SK-N-SH (cell line): ENCODE measurements at regions not wholly inside any gene's neighbourhood (a gene's known extent, or its start where the extent isn't known, plus 50 kb on each side); places are given as distances from the start of the nearest gene placed in this dataset.
A peak's percentile ranks its signal among the peaks of the same experiment; 100 is the strongest.

ENCODE experiments used
- CTCF ChIA-PET: fragments of 300-600, 350-600 bp; formaldehyde crosslinking; extraction: SDS; loops from one replicate; lab custom pipeline; 2021; lab: Yijun Ruan, JAX
- POLR2A ChIA-PET: fragments of 350-600 bp; sonication (Branson Sonifier 250); formaldehyde crosslinking; extraction: SDS; loops from one replicate; lab custom pipeline; 2020; ENCODE audit warnings: antibody characterized with exemption, inconsistent platforms; lab: Yijun Ruan, JAX
- DNase-seq: peaks from one replicate; pipeline ENCODE4 v3.0.0; 2012
- H2AFZ ChIP-seq: fragments of 200-600 bp; sonication (generic); 2 replicates; pipeline ENCODE4 v1.8.1; 2016; ENCODE audit warnings: antibody characterized with exemption, mild to moderate bottlenecking, low read depth
- H3F3A ChIP-seq: fragments of 200-600 bp; sonication (generic); replicated peaks from 2 replicates; pipeline ENCODE3; 2016; ENCODE audit warnings: antibody characterized with exemption, mild to moderate bottlenecking; ENCODE audit not compliant: insufficient read depth
- H3K27ac ChIP-seq, 2 experiments: fragments of 200-500 bp in 1 of 2; fragments of 200-600 bp in 1 of 2; sonication (Bioruptor generic) in 1 of 2; sonication (generic), shearing (Covaris generic) in 1 of 2; 2 replicates each; pipeline versions ENCODE4 v1.5.1 to v1.6.1; 2014 to 2016; ENCODE audit warnings: low read depth in 2 of 2, inconsistent platforms in 1 of 2, low read length in 1 of 2, mild to moderate bottlenecking in 1 of 2, mixed read lengths in 1 of 2
- H3K27me3 ChIP-seq: fragments of 200-600 bp; sonication (generic), shearing (Covaris generic); 2 replicates; pipeline ENCODE4 v1.6.1; 2016; ENCODE audit warnings: mixed run types; ENCODE audit not compliant: insufficient read depth
- H3K36me3 ChIP-seq, 2 experiments: fragments of 200-500 bp in 1 of 2; fragments of 200-600 bp in 1 of 2; sonication (Bioruptor generic) in 1 of 2; sonication (generic) in 1 of 2; replicated peaks in 1 of 2; 2 replicates each; pipeline versions ENCODE3 to v1.5.1; 2014 to 2016; ENCODE audit warnings: low read length in 1 of 2, mild to moderate bottlenecking in 1 of 2; ENCODE audit not compliant: insufficient read depth in 2 of 2, control insufficient read depth in 1 of 2
- H3K4me1 ChIP-seq, 2 experiments: fragments of 200-500 bp in 1 of 2; fragments of 200-600 bp in 1 of 2; sonication (Bioruptor generic) in 1 of 2; sonication (generic), shearing (Covaris generic) in 1 of 2; 2 replicates each; pipeline versions ENCODE4 v1.5.1 to v1.6.1; 2014 to 2016; ENCODE audit warnings: low read depth in 1 of 2, low read length in 1 of 2, mixed run types in 1 of 2; ENCODE audit not compliant: insufficient read depth in 2 of 2, control insufficient read depth in 1 of 2
- H3K4me2 ChIP-seq: fragments of 200-600 bp; sonication (generic), shearing (Covaris generic); 2 replicates; pipeline ENCODE4 v1.6.1; 2017; ENCODE audit warnings: mixed run types
- H3K4me3 ChIP-seq, 2 experiments: fragments of 200-500 bp in 1 of 2; fragments of 200-600 bp in 1 of 2; sonication (Bioruptor generic) in 1 of 2; sonication (generic), shearing (Covaris generic) in 1 of 2; 2 replicates each; pipeline versions ENCODE4 v1.5.1 to v1.8.1; 2014 to 2016; ENCODE audit warnings: low read depth in 2 of 2, inconsistent platforms in 1 of 2, low read length in 1 of 2, mild to moderate bottlenecking in 1 of 2, mixed read lengths in 1 of 2, moderate library complexity in 1 of 2
- H3K79me2 ChIP-seq: fragments of 200-600 bp; sonication (generic); 2 replicates; pipeline ENCODE4 v1.8.1; 2017; ENCODE audit warnings: mild to moderate bottlenecking; ENCODE audit not compliant: insufficient read depth
- H3K9ac ChIP-seq: fragments of 200-600 bp; sonication (generic); 2 replicates; pipeline ENCODE4 v1.6.1; 2017; ENCODE audit warnings: mixed run types
- H3K9me2 ChIP-seq: fragments of 200-600 bp; sonication (generic); 2 replicates; pipeline ENCODE4 v1.6.1; 2017; ENCODE audit warnings: mixed run types
- H3K9me3 ChIP-seq: fragments of 200-600 bp; sonication (generic); 2 replicates; pipeline ENCODE4 v1.6.1; 2017; ENCODE audit warnings: mixed run types, mild to moderate bottlenecking, moderate library complexity
- H4K20me1 ChIP-seq: fragments of 200-600 bp; sonication (generic); 2 replicates; pipeline ENCODE4 v1.6.1; 2017; ENCODE audit warnings: mild to moderate bottlenecking, mixed run types; ENCODE audit not compliant: insufficient read depth
- CHD2 ChIP-seq: fragments of 150-350 bp; IDR thresholded peaks from 2 replicates; pipeline ENCODE4 v1.6.1; 2018; ENCODE audit warnings: low read length; ENCODE audit not compliant: partially characterized antibody
- FOXM1 ChIP-seq: IDR thresholded peaks from 2 replicates; pipeline ENCODE4 v1.4.0; 2012; ENCODE audit warnings: low read depth, mild to moderate bottlenecking
- JUND ChIP-seq: IDR thresholded peaks from 2 replicates; pipeline ENCODE4 v1.4.0; 2012
- MXI1 ChIP-seq: IDR thresholded peaks from 2 replicates; pipeline ENCODE4 v1.6.1; 2012; ENCODE audit warnings: mild to moderate bottlenecking, low read depth, low read length, improper control_type of control experiment
- NFIC ChIP-seq: IDR thresholded peaks from 2 replicates; pipeline ENCODE4 v1.4.0; 2012; ENCODE audit warnings: borderline replicate concordance
- RAD21 ChIP-seq: IDR thresholded peaks from 2 replicates; pipeline ENCODE4 v1.6.1; 2012; ENCODE audit warnings: mild to moderate bottlenecking, low read length
- RCOR1 ChIP-seq: fragments of 150-350 bp; IDR thresholded peaks from 2 replicates; pipeline ENCODE4 v1.6.1; 2017; ENCODE audit warnings: antibody characterized with exemption, low read length
- RFX5 ChIP-seq: IDR thresholded peaks from 2 replicates; pipeline ENCODE4 v1.6.1; 2012; ENCODE audit warnings: mild to moderate bottlenecking, improper control_type of control experiment, low read length
- SMC3 ChIP-seq: IDR thresholded peaks from 2 replicates; pipeline ENCODE4 v1.6.1; 2012; ENCODE audit warnings: low read depth, low read length, improper control_type of control experiment
- TCF12 ChIP-seq: IDR thresholded peaks from 2 replicates; pipeline ENCODE4 v1.4.0; 2012
- TEAD4 ChIP-seq: IDR thresholded peaks from 2 replicates; pipeline ENCODE4 v1.4.0; 2012; ENCODE audit warnings: mild to moderate bottlenecking, borderline replicate concordance; ENCODE audit not compliant: insufficient read depth
- USF2 ChIP-seq: fragments of 150-350 bp; IDR thresholded peaks from 2 replicates; pipeline ENCODE4 v1.6.1; 2017; ENCODE audit warnings: antibody characterized with exemption, low read length, low read depth, borderline replicate concordance
- YY1 ChIP-seq: IDR thresholded peaks from 2 replicates; pipeline ENCODE4 v1.4.0; 2012; ENCODE audit warnings: low read depth, mild to moderate bottlenecking
- WGBS: methylation state at CpG from one replicate; pipeline ENCODE4 v1.1.6; 2017; ENCODE audit warnings: low lambda C conversion rate; 5-methylcytosine and 5-hydroxymethylcytosine counted together
- TF ChIP-seq, protein P1 (sequence below): fragments of 200-600 bp; sonication (generic); IDR thresholded peaks from 2 replicates; pipeline ENCODE4 v1.6.1; 2017; ENCODE audit warnings: antibody characterized with exemption, mild to moderate bottlenecking, moderate library complexity

DNA sequence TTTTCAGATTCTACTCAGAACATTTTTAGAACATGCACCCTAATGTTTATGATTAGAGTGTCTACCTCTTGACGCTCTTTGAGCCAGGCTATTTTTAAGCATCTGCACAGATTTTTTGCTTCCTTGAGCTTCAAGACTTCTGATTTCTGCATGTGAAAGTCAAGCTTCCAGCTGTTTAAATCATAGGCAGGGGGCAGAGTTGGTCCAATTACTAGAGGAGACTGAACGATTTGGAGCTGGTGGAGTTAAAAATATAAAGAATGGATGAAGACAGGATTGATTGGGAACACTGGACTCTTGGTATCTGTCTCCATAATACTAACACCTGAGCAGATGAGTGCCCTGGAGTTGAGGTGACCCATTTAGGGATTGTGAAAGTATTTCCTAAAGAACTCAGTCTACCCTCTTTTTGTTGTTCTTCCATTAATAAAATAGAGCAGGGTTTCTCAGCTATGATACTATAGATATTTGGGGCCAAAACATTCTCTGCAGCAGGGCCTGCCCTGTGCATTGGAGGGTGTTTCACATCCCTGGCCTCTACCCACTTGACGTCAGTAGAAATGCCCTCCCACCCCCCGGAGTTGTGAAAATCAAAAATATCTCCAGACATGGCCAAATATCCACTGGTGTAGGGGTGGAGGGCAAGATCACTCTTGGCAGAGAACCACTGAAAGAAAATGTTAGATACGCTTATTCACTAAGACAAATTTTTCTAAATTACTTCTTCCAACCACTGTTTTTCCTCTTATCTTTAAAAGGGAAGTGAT is 160.1 kb downstream of the COG6 start:
- Histone ChIP-seq H3F3A (no peaks in the 10 kb centered on the region), H3K4me1 (no peaks in the 10 kb centered on the region; a peak in 1 of 4 replicates), H3K36me3 (no peaks in the 10 kb centered on the region), H3K4me3 (no peak overlapping the region), H3K4me2 (no peak overlapping the region), H3K9me3 (no peaks in the 10 kb centered on the region), H3K9ac (no peak overlapping the region), H3K79me2 (no peaks in the 10 kb centered on the region), H4K20me1 (no peaks in the 10 kb centered on the region), H2AFZ (no peak overlapping the region), H3K27ac (no peak overlapping the region), H3K27me3 (no peaks in the 10 kb centered on the region), H3K9me2 (no peaks in the 10 kb centered on the region)
- WGBS: 68% methylated on average over 5 of the region's 5 CpGs
- POLR2A ChIA-PET: no interaction called here
- TF ChIP-seq RAD21 (0 out of 2 replicates have a peak, but pooled peaks have one; percentile 15), TEAD4 (no peak)
- CTCF ChIA-PET: interaction anchor here (1.9 kb wide), 1 partner anchor 127 kb away, joined by 8 read pairs; no protein-coding TSS in a partner anchor
- DNase-seq: no peak

DNA sequence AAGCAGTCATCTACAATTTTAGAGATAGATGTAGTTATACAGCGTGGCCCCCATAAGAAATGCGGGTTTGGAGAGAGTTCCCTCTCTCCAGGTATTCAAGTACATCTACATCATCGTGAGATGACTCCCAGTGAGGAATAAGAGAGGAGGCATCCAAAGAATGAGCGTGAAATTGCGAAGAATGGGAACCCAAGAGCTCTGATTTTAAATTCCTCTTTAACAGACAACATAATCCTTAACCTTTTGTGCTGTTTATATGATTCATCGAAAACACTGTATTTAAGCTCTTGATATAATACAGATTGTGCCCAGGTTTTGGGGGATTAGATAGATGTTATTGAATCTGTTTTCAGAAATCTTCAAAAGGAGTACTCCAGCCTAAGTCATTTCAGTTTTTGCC is 161.5 kb downstream of the COG6 start:
- TF ChIP-seq NFIC (no peak), SMC3 (no peak), RFX5 (no peak), FOXM1 (no peak), CHD2 (no peak), TCF12 (no peak)
- TF ChIP-seq, protein P1, sequence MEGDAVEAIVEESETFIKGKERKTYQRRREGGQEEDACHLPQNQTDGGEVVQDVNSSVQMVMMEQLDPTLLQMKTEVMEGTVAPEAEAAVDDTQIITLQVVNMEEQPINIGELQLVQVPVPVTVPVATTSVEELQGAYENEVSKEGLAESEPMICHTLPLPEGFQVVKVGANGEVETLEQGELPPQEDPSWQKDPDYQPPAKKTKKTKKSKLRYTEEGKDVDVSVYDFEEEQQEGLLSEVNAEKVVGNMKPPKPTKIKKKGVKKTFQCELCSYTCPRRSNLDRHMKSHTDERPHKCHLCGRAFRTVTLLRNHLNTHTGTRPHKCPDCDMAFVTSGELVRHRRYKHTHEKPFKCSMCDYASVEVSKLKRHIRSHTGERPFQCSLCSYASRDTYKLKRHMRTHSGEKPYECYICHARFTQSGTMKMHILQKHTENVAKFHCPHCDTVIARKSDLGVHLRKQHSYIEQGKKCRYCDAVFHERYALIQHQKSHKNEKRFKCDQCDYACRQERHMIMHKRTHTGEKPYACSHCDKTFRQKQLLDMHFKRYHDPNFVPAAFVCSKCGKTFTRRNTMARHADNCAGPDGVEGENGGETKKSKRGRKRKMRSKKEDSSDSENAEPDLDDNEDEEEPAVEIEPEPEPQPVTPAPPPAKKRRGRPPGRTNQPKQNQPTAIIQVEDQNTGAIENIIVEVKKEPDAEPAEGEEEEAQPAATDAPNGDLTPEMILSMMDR: no peak
- Histone ChIP-seq H3K9ac (no peak overlapping the region), H3K27me3 (no peaks in the 10 kb centered on the region), H3K4me1 (no peaks in the 10 kb centered on the region; a peak in 1 of 4 replicates), H3K4me3 (no peak overlapping the region), H3K9me2 (no peaks in the 10 kb centered on the region), H3K27ac (no peak overlapping the region), H3K36me3 (no peaks in the 10 kb centered on the region), H4K20me1 (no peaks in the 10 kb centered on the region), H3F3A (no peaks in the 10 kb centered on the region), H3K4me2 (no peak overlapping the region), H2AFZ (no peak overlapping the region), H3K79me2 (no peaks in the 10 kb centered on the region), H3K9me3 (no peaks in the 10 kb centered on the region)
- no peak for DNase-seq
- POLR2A ChIA-PET: no interaction called here
- WGBS: 74% methylated on average over 6 of the region's 6 CpGs
- CTCF ChIA-PET: interaction anchor here (1.2 to 1.9 kb wide), 2 partner anchors 18 to 126 kb away, joined by 3 to 8 read pairs; no protein-coding TSS in a partner anchor

DNA sequence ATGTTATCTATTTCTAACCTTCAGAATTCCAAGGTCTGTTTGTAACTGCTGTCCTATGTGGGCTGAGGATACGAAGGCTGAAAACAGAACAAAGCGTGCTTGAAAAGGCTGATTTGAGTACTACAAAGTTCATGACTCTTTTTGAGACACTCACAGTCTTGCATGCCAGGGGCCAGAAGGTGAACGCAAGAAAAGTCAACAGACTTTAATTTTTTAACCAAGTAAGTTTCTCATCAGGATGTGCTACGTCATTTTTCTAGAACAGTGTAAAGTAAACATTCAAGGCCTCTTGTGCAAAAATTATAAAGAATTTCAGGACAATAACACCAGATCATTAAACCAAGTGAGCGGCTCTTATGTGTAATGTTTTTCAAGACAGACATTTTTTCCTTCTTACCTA is 163.5 kb downstream of the COG6 start:
- Histone ChIP-seq H4K20me1 (no peaks in the 10 kb centered on the region), H3K79me2 (no peaks in the 10 kb centered on the region), H3K27me3 (no peaks in the 10 kb centered on the region), H3F3A (no peaks in the 10 kb centered on the region), H3K27ac (no peak overlapping the region), H3K9me2 (no peaks in the 10 kb centered on the region), H3K9me3 (no peaks in the 10 kb centered on the region), H2AFZ (no peak overlapping the region), H3K4me1 (no peaks in the 10 kb centered on the region; a peak in 1 of 4 replicates), H3K36me3 (no peaks in the 10 kb centered on the region), H3K9ac (no peak overlapping the region), H3K4me3 (no peak overlapping the region), H3K4me2 (no peak overlapping the region)
- ChIA-PET POLR2A (no interaction called here), CTCF (interaction anchor here (1.5 kb wide), 1 partner anchor 124 kb away, joined by 5 read pairs; no protein-coding TSS in a partner anchor)
- WGBS: 93% methylated on average over 5 of the region's 5 CpGs
- no peak for DNase-seq
- no peak for TF ChIP-seq TEAD4
- TF ChIP-seq CHD2: no peak
- TF ChIP-seq RFX5: no peak
- no peak for TF ChIP-seq USF2
- TF ChIP-seq MXI1: no peak
- no peak for TF ChIP-seq RCOR1
- TF ChIP-seq JUND: no peak
- TF ChIP-seq, protein P1: no peak
- TF ChIP-seq YY1: no peak
